H9 (cell line): ENCODE measurements at regions not wholly inside any gene's neighbourhood (a gene's known extent, or its start where the extent isn't known, plus 50 kb on each side); places are given as distances from the start of the nearest gene placed in this dataset.

Source experiments
- DNase-seq: peaks from one replicate; pipeline ENCODE4 v3.0.0-alpha.2; 2017
- H2AFZ ChIP-seq: one replicate; pipeline ENCODE4 v1.6.1; 2013; ENCODE audit warnings: mild to moderate bottlenecking, low read length, control low read depth, moderate library complexity
- H2AK5ac ChIP-seq: 2 replicates; pipeline ENCODE4 v1.6.1; 2013; ENCODE audit warnings: low read length, control low read depth, mixed read lengths; ENCODE audit not compliant: insufficient read length
- H2BK120ac ChIP-seq: one replicate; pipeline ENCODE4 v1.6.1; 2013; ENCODE audit warnings: low read depth, mild to moderate bottlenecking, low read length, control low read depth, inconsistent platforms; ENCODE audit not compliant: poor library complexity, severe bottlenecking
- H2BK12ac ChIP-seq: 2 replicates; pipeline ENCODE4 v1.6.1; 2013; ENCODE audit warnings: low read length, control low read depth, mixed read lengths, low read depth; ENCODE audit not compliant: insufficient read length
- H2BK15ac ChIP-seq: 2 replicates; pipeline ENCODE4 v1.6.1; 2013; ENCODE audit warnings: low read depth, low read length, control low read depth
- H2BK20ac ChIP-seq: one replicate; pipeline ENCODE4 v1.6.1; 2013; ENCODE audit warnings: low read depth, mild to moderate bottlenecking, low read length, control low read depth, inconsistent platforms; ENCODE audit not compliant: poor library complexity, severe bottlenecking
- H2BK5ac ChIP-seq: 2 replicates; pipeline ENCODE4 v1.6.1; 2013; ENCODE audit warnings: low read length, control low read depth, mixed read lengths; ENCODE audit not compliant: insufficient read length
- H3K14ac ChIP-seq: 2 replicates; pipeline ENCODE4 v1.6.1; 2013; ENCODE audit warnings: low read length, control low read depth; ENCODE audit not compliant: insufficient read depth
- H3K18ac ChIP-seq: 2 replicates; pipeline ENCODE4 v1.6.1; 2013; ENCODE audit warnings: low read depth, mild to moderate bottlenecking, mixed read lengths, low read length, control low read depth; ENCODE audit not compliant: insufficient read length
- H3K23ac ChIP-seq: 2 replicates; pipeline ENCODE4 v1.6.1; 2013; ENCODE audit warnings: low read length, control low read depth, mixed read lengths, low read depth; ENCODE audit not compliant: insufficient read length
- H3K23me2 ChIP-seq: 2 replicates; pipeline ENCODE4 v1.6.1; 2013; ENCODE audit warnings: low read depth, mild to moderate bottlenecking, mixed read lengths, low read length, control low read depth; ENCODE audit not compliant: insufficient read length, poor library complexity, severe bottlenecking
- H3K27ac ChIP-seq: 2 replicates; pipeline ENCODE4 v1.5.1; 2013; ENCODE audit warnings: low read length, control low read depth, mixed read lengths, low read depth; ENCODE audit not compliant: insufficient read length
- H3K27me3 ChIP-seq: 2 replicates; pipeline ENCODE4 v1.6.1; 2013; ENCODE audit warnings: low read length, control low read depth, inconsistent platforms; ENCODE audit not compliant: insufficient read depth
- H3K4ac ChIP-seq: 2 replicates; pipeline ENCODE4 v1.6.1; 2013; ENCODE audit warnings: low read depth, mild to moderate bottlenecking, control low read depth, inconsistent platforms, low read length, moderate library complexity
- H3K4me1 ChIP-seq: 2 replicates; pipeline ENCODE4 v1.6.1; 2013; ENCODE audit warnings: low read length, control low read depth, inconsistent platforms; ENCODE audit not compliant: insufficient read depth
- H3K4me2 ChIP-seq: 2 replicates; pipeline ENCODE4 v1.6.1; 2013; ENCODE audit warnings: low read length, control low read depth, mixed read lengths; ENCODE audit not compliant: insufficient read length, insufficient read depth
- H3K56ac ChIP-seq: 2 replicates; pipeline ENCODE4 v1.6.1; 2013; ENCODE audit warnings: low read depth, mild to moderate bottlenecking, mixed read lengths, low read length, control low read depth; ENCODE audit not compliant: insufficient read length
- H3K79me1 ChIP-seq: 2 replicates; pipeline ENCODE4 v1.6.1; 2013; ENCODE audit warnings: low read depth, mild to moderate bottlenecking, moderate library complexity, low read length, control low read depth, inconsistent platforms; ENCODE audit not compliant: insufficient read depth, poor library complexity, severe bottlenecking
- H3K79me2 ChIP-seq: 2 replicates; pipeline ENCODE4 v1.6.1; 2013; ENCODE audit warnings: low read length, control low read depth, inconsistent platforms; ENCODE audit not compliant: insufficient read depth
- H3K9ac ChIP-seq: 2 replicates; pipeline ENCODE4 v1.6.1; 2013; ENCODE audit warnings: low read length, control low read depth, mixed read lengths; ENCODE audit not compliant: insufficient read length; ENCODE audit errors: extremely low read depth
- H3K9me3 ChIP-seq: one replicate; pipeline ENCODE4 v1.6.1; 2013; ENCODE audit warnings: low read depth, low read length, inconsistent platforms; ENCODE audit not compliant: control insufficient read depth
- H3T11ph ChIP-seq: one replicate; pipeline ENCODE4 v1.6.1; 2013; ENCODE audit warnings: mild to moderate bottlenecking, low read length, control low read depth, inconsistent platforms
- H4K20me1 ChIP-seq: one replicate; pipeline ENCODE4 v1.6.1; 2013; ENCODE audit not compliant: control insufficient read depth, insufficient read length, insufficient read depth
- H4K5ac ChIP-seq: 2 replicates; pipeline ENCODE4 v1.6.1; 2013; ENCODE audit warnings: low read depth, mild to moderate bottlenecking, mixed read lengths, low read length, control low read depth; ENCODE audit not compliant: insufficient read length
- H4K8ac ChIP-seq: replicated peaks from 2 replicates; pipeline ENCODE4 v1.6.1; 2013; ENCODE audit warnings: low read length, control low read depth, mixed read lengths, low read depth; ENCODE audit not compliant: insufficient read length
- H4K91ac ChIP-seq: 2 replicates; pipeline ENCODE4 v1.6.1; 2013; ENCODE audit warnings: low read depth, mild to moderate bottlenecking, moderate library complexity, mixed read lengths, low read length, control low read depth; ENCODE audit not compliant: insufficient read length
- H3K27ac Mint-ChIP-seq, 3 experiments: 2 replicates in 2 of 3; 3 replicates in 1 of 3; pipeline ENCODE4 v1.8.0; 2020 to 2021; ENCODE audit warnings: mixed read lengths in 3 of 3, mild to moderate bottlenecking in 1 of 3, moderate library complexity in 1 of 3
- H3K27me3 Mint-ChIP-seq: 2 replicates; pipeline ENCODE4 v1.8.0; 2021; ENCODE audit warnings: low read depth, mild to moderate bottlenecking, moderate library complexity, mixed read lengths
- H3K36me3 Mint-ChIP-seq, 3 experiments: 2 replicates in 2 of 3; 3 replicates in 1 of 3; pipeline ENCODE4 v1.8.0; 2020 to 2021; ENCODE audit warnings: low read depth in 3 of 3, mixed read lengths in 3 of 3; ENCODE audit not compliant: insufficient read depth in 1 of 3
- H3K4me1 Mint-ChIP-seq, 2 experiments: 2 replicates each; pipeline ENCODE4 v1.8.0; 2020; ENCODE audit warnings: mixed read lengths in 2 of 2
- H3K4me3 Mint-ChIP-seq, 2 experiments: 2 replicates in 1 of 2; 3 replicates in 1 of 2; pipeline ENCODE4 v1.8.0; 2020 to 2021; ENCODE audit warnings: mild to moderate bottlenecking in 2 of 2, mixed read lengths in 2 of 2, moderate library complexity in 1 of 2
- H3K9me3 Mint-ChIP-seq, 2 experiments: 2 replicates in 1 of 2; 3 replicates in 1 of 2; pipeline ENCODE4 v1.8.0; 2020; ENCODE audit warnings: mild to moderate bottlenecking in 2 of 2, mixed read lengths in 2 of 2, moderate library complexity in 1 of 2
- CTCF ChIP-seq: fragments of 200-600 bp; sonication (generic); conservative IDR thresholded peaks from 3 replicates; pipeline ENCODE4 v1.8.0; 2021; ENCODE audit warnings: antibody characterized with exemption, mild to moderate bottlenecking
- WGBS: extraction: QIAGEN DNeasy Blood & Tissue Kit; methylation state at CpG from one replicate; pipeline ENCODE4 v1.1.7; 2013; ENCODE audit warnings: missing lambda C conversion rate, low lambda C conversion rate, mixed read lengths; ENCODE audit not compliant: insufficient read length; ENCODE audit errors: extremely low coverage; 5-methylcytosine and 5-hydroxymethylcytosine counted together

- no peak overlapping the region for H3K27ac ChIP-seq
- no peaks in the 10 kb centered on the region for H4K20me1 ChIP-seq
- H2BK20ac ChIP-seq: no peak overlapping the region
- H4K8ac ChIP-seq: no peak overlapping the region
- no peaks in the 10 kb centered on the region for H3K9me3 ChIP-seq
- H2AFZ ChIP-seq: no peak overlapping the region
- no peak overlapping the region for H3K4me2 ChIP-seq
- no peaks in the 10 kb centered on the region for H3K27me3 ChIP-seq
- Mint-ChIP-seq H3K9me3 (no peaks in the 10 kb centered on the region; a peak in 1 of 5 replicates), H3K27ac (peak overlapping the region in 2 of 3 experiments; percentile 11 to 55; a peak in 3 of 7 replicates), H3K36me3 (no peaks in the 10 kb centered on the region), H3K4me1 (peaks cover 11 to 13% of the 10 kb centered on the region in 2 experiments), H3K4me3 (no peak overlapping the region), H3K27me3 (peaks cover 12% of the 10 kb centered on the region)
- no peaks in the 10 kb centered on the region for H3K4me1 ChIP-seq
- no peak for DNase-seq
- no peak for TF ChIP-seq CTCF
- no peak overlapping the region for H3K14ac ChIP-seq
- no peak overlapping the region for H2BK5ac ChIP-seq
- H3K79me2 ChIP-seq: no peaks in the 10 kb centered on the region
- H3K9ac ChIP-seq: no peak overlapping the region
- no peak overlapping the region for H3K23ac ChIP-seq
- H2AK5ac ChIP-seq: no peak overlapping the region
- no peak overlapping the region for H4K5ac ChIP-seq
- no peak overlapping the region for H3K18ac ChIP-seq
- no peaks in the 10 kb centered on the region for H3K23me2 ChIP-seq
- no peak overlapping the region for H2BK120ac ChIP-seq
- no peak overlapping the region for H3K56ac ChIP-seq
- no peak overlapping the region for H2BK15ac ChIP-seq
- no peak overlapping the region for H3K4ac ChIP-seq
- WGBS: no CpG with 5 or more reads among the region's 1 CpG
- H2BK12ac ChIP-seq: no peak overlapping the region
- H3T11ph ChIP-seq: no peak overlapping the region
- H3K79me1 ChIP-seq: no peaks in the 10 kb centered on the region
- no peak overlapping the region for H4K91ac ChIP-seq
Measured at GRCh38 chr15:69603369-69604071, 150.9 kb downstream of the RPLP1 start.
